ENCODE measurements at regions not wholly inside any gene's neighbourhood (a gene's known extent, or its start where the extent isn't known, plus 50 kb on each side); places are given as distances from the start of the nearest gene placed in this dataset.

- H3K27me3 Mint-ChIP-seq (ENCODE audit: unreplicated experiment): peaks cover 12% of the 10 kb centered on the region
- H3K9me3 Mint-ChIP-seq (ENCODE audit: unreplicated experiment): peaks cover under 1% of the 10 kb centered on the region
- no peak overlapping the region for H3K4me3 Mint-ChIP-seq (ENCODE audit: unreplicated experiment)
- TF ChIP-seq CTCF (IDR thresholded peaks at IDR 0.05): no peak
- no peak overlapping the region for H3K27ac Mint-ChIP-seq (ENCODE audit: unreplicated experiment)
- H3K36me3 Mint-ChIP-seq (ENCODE audit: unreplicated experiment): no peaks in the 10 kb centered on the region
- no peaks in the 10 kb centered on the region for H3K4me1 Mint-ChIP-seq (ENCODE audit: unreplicated experiment)
- no peak for DNase-seq (ENCODE audit: extremely low spot score, unreplicated experiment)
These were observed 441.7 kb upstream of the CPEB2 start for GRCh38 chr4:14560577-14560976.

- Mint-ChIP-seq H3K9me3 (ENCODE audit: unreplicated experiment) (peaks cover 5% of the 10 kb centered on the region), H3K36me3 (ENCODE audit: unreplicated experiment) (no peaks in the 10 kb centered on the region), H3K27ac (ENCODE audit: unreplicated experiment) (no peak overlapping the region), H3K4me3 (ENCODE audit: unreplicated experiment) (no peak overlapping the region), H3K27me3 (ENCODE audit: unreplicated experiment) (peaks cover 9% of the 10 kb centered on the region), H3K4me1 (ENCODE audit: unreplicated experiment) (no peaks in the 10 kb centered on the region)
- no peak for DNase-seq (ENCODE audit: extremely low spot score, unreplicated experiment)
- TF ChIP-seq CTCF (IDR thresholded peaks at IDR 0.05): no peak
These were observed 439.4 kb upstream of the CPEB2 start for GRCh38 chr4:14562901-14563300.

- peaks cover 5% of the 10 kb centered on the region for H3K9me3 Mint-ChIP-seq (ENCODE audit: unreplicated experiment)
- no peak for DNase-seq (ENCODE audit: extremely low spot score, unreplicated experiment)
- TF ChIP-seq CTCF (IDR thresholded peaks at IDR 0.05): no peak
- H3K27me3 Mint-ChIP-seq (ENCODE audit: unreplicated experiment): peaks cover 8% of the 10 kb centered on the region
- H3K36me3 Mint-ChIP-seq (ENCODE audit: unreplicated experiment): no peaks in the 10 kb centered on the region
- no peak overlapping the region for H3K4me3 Mint-ChIP-seq (ENCODE audit: unreplicated experiment)
- peaks cover 8% of the 10 kb centered on the region for H3K4me1 Mint-ChIP-seq (ENCODE audit: unreplicated experiment)
- H3K27ac Mint-ChIP-seq (ENCODE audit: unreplicated experiment): no peak overlapping the region
These were observed 438.0 kb upstream of the CPEB2 start for GRCh38 chr4:14564281-14564680.

GRCh38 chr4:14566518-14566917 lies 435.8 kb upstream of the CPEB2 start:
- H3K4me1 Mint-ChIP-seq (ENCODE audit: unreplicated experiment): peaks cover 8% of the 10 kb centered on the region
- peaks cover 5% of the 10 kb centered on the region for H3K9me3 Mint-ChIP-seq (ENCODE audit: unreplicated experiment)
- no peak for TF ChIP-seq CTCF (IDR thresholded peaks at IDR 0.05)
- no peak overlapping the region for H3K27ac Mint-ChIP-seq (ENCODE audit: unreplicated experiment)
- H3K4me3 Mint-ChIP-seq (ENCODE audit: unreplicated experiment): no peak overlapping the region
- H3K36me3 Mint-ChIP-seq (ENCODE audit: unreplicated experiment): no peaks in the 10 kb centered on the region
- H3K27me3 Mint-ChIP-seq (ENCODE audit: unreplicated experiment): peaks cover 4% of the 10 kb centered on the region
- no peak for DNase-seq (ENCODE audit: extremely low spot score, unreplicated experiment)

- DNase-seq (ENCODE audit: extremely low spot score, unreplicated experiment): no peak
- Mint-ChIP-seq H3K4me1 (ENCODE audit: unreplicated experiment) (peaks cover 8% of the 10 kb centered on the region), H3K9me3 (ENCODE audit: unreplicated experiment) (peaks cover 5% of the 10 kb centered on the region), H3K27me3 (ENCODE audit: unreplicated experiment) (peaks cover 4% of the 10 kb centered on the region), H3K36me3 (ENCODE audit: unreplicated experiment) (no peaks in the 10 kb centered on the region), H3K4me3 (ENCODE audit: unreplicated experiment) (no peak overlapping the region), H3K27ac (ENCODE audit: unreplicated experiment) (no peak overlapping the region)
- no peak for TF ChIP-seq CTCF (IDR thresholded peaks at IDR 0.05)
These were observed 433.9 kb upstream of the CPEB2 start for GRCh38 chr4:14568351-14568750.
